GM13977 (cell line): ENCODE measurements at regions not wholly inside any gene's neighbourhood (a gene's known extent, or its start where the extent isn't known, plus 50 kb on each side); places are given as distances from the start of the nearest gene placed in this dataset.
"Not testable (repeated sequence)": the region's sequence is repeated elsewhere in the genome, so short reads cannot be mapped to it uniquely, and the experiment has no call there.

Experiments
- DNase-seq: peaks from one replicate; pipeline ENCODE4 v3.0.0; 2012; ENCODE audit warnings: low spot score
- in situ Hi-C: fragments of 300-500 bp; cut with MboI; formaldehyde crosslinking; loops from one replicate; pipeline ENCODE4 v1.12.0; 2022; ENCODE audit warnings: low sequenced_read_pairs, low pct_unique_long_range_greater_than_20kb, mixed read lengths, inconsistent platforms; ENCODE audit not compliant: unreplicated experiment
- TF ChIP-seq, protein P1 (sequence below): IDR thresholded peaks from 2 replicates; pipeline ENCODE4 v1.5.1; 2012; ENCODE audit warnings: mild to moderate bottlenecking, control low read depth; ENCODE audit not compliant: insufficient read depth; ENCODE audit errors: extremely low read depth, missing control alignments

DNA sequence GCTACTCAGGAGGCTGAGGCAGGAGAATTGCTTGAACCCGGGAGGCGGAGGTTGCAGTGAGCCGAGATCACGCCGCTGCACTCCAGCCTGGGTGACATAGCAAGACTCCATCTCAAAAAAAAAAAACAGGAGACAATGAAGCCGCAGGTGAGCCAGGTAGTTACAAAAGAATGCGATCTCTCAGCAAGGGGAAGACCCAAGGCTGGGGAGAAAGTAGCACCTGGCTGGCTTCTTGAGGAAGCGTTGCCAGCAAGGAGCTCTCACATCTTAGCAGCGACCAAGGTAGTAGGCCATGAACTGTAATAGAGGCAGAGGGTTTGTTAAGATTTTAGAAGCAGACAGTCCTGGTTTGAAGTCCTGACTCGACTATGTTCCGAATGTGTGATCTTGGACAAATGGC is 175.0 kb downstream of the AIPL1 start:
- TF ChIP-seq, protein P1, sequence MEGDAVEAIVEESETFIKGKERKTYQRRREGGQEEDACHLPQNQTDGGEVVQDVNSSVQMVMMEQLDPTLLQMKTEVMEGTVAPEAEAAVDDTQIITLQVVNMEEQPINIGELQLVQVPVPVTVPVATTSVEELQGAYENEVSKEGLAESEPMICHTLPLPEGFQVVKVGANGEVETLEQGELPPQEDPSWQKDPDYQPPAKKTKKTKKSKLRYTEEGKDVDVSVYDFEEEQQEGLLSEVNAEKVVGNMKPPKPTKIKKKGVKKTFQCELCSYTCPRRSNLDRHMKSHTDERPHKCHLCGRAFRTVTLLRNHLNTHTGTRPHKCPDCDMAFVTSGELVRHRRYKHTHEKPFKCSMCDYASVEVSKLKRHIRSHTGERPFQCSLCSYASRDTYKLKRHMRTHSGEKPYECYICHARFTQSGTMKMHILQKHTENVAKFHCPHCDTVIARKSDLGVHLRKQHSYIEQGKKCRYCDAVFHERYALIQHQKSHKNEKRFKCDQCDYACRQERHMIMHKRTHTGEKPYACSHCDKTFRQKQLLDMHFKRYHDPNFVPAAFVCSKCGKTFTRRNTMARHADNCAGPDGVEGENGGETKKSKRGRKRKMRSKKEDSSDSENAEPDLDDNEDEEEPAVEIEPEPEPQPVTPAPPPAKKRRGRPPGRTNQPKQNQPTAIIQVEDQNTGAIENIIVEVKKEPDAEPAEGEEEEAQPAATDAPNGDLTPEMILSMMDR: no peak
- DNase-seq: no peak
- in situ Hi-C loops: no loop called here

GRCh38 chr17:6257336-6257735 is 177.6 kb downstream of the AIPL1 start:
- no peak for DNase-seq
- TF ChIP-seq, protein P1: no peak
- in situ Hi-C loops: no loop called here

GRCh38 chr17:6255322-6255721 is 179.6 kb downstream of the AIPL1 start:
- DNase-seq: no peak
- in situ Hi-C loops: no loop called here
- TF ChIP-seq, protein P1: no peak

GRCh38 chr17:6254036-6254435 is 180.9 kb downstream of the AIPL1 start:
- DNase-seq: no peak
- TF ChIP-seq, protein P1: no peak
- in situ Hi-C loops: no loop called here

- DNase-seq, in situ Hi-C loops: not testable (repeated sequence)
Measured at GRCh38 chr17:6251640-6252039, 181.5 kb downstream of the WSCD1 start.

DNA sequence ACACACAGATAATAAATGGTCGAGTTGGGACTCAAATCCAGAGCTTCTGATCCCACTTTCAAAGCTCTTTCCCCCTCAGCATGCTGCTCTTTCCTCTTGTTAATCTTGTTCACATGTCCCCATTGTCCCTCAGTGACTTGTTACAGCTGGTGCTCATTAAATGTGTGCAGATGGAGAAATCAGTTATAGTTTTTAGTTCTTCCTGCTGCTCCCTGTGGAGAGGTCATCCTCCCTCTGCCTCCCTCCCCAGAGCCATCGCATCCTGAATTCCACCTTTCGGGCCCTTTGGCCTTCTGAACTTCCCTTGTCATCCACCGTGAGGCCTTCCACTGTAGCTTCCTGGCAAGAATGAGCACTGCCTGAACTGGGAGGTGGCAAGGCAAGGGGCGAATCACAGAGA is 179.6 kb downstream of the WSCD1 start:
- in situ Hi-C loops: no loop called here
- TF ChIP-seq, protein P1: no peak

GRCh38 chr17:6248061-6248460 is 177.9 kb downstream of the WSCD1 start:
- no peak for DNase-seq
- in situ Hi-C loops: no loop called here
- TF ChIP-seq, protein P1: no peak

More for the DNA sequence above, 179.6 kb downstream of the WSCD1 start:
- no peak for DNase-seq
